HepG2 (cell line): ENCODE measurements at regions not wholly inside any gene's neighbourhood (a gene's known extent, or its start where the extent isn't known, plus 50 kb on each side); places are given as distances from the start of the nearest gene placed in this dataset.

Experiments used
- ATAC-seq: fragments of 200-7000 bp; cut with Tn5 transposase; 3 replicates; pipeline ENCODE4 v1.9.1; 2020; ENCODE audit warnings: mild to moderate bottlenecking, moderate library complexity
- BruUV-seq: library from RNA; stranded (reverse); fragments of 400-500 nt; replicated peaks from 2 replicates; lab custom pipeline; 2021; lab: Mats Ljungman, UMichigan
- CTCF ChIA-PET: fragments of 300-600 bp; formaldehyde crosslinking; extraction: SDS; loops from one replicate; lab custom pipeline; 2021; ENCODE audit warnings: low total read pairs, inconsistent platforms, low intra/inter-chr PET ratio; lab: Yijun Ruan, JAX
- POLR2A ChIA-PET: fragments of 350-600 bp; sonication (Branson Sonifier 250); formaldehyde crosslinking; loops from one replicate; lab custom pipeline; 2020; ENCODE audit warnings: antibody characterized with exemption, inconsistent platforms; lab: Yijun Ruan, JAX
- DNase-seq: peaks from one replicate; pipeline ENCODE4 v3.0.0-alpha.2; 2015; ENCODE audit warnings: low spot score
- FAIRE-seq: peaks from 3 replicates; lab custom pipeline; 2011; peaks lifted over from hg19 to GRCh38; lab: Jason Lieb, UNC
- H2AFZ ChIP-seq: one replicate; pipeline ENCODE4 v1.6.1; 2011; ENCODE audit warnings: low read length, inconsistent platforms
- H3K27ac ChIP-seq: fragments of 300-600 bp; 3 replicates; pipeline ENCODE4 v1.8.0; 2011; ENCODE audit warnings: mixed run types, mild to moderate bottlenecking, mixed read lengths, low read length, inconsistent platforms; ENCODE audit not compliant: insufficient read depth; ENCODE audit errors: extremely low read length
- H3K27me3 ChIP-seq, 2 experiments: fragments of 200-600 bp in 1 of 2; 2 replicates in 1 of 2; 3 replicates in 1 of 2; pipeline versions ENCODE4 v1.6.0 to v1.8.0; 2011; ENCODE audit warnings: low read length in 2 of 2, mild to moderate bottlenecking in 2 of 2, moderate library complexity in 2 of 2, inconsistent platforms in 1 of 2; ENCODE audit not compliant: insufficient read depth in 2 of 2, control insufficient read depth in 1 of 2
- H3K36me3 ChIP-seq, 2 experiments: fragments of 200-600 bp in 1 of 2; replicated peaks in 1 of 2; 2 replicates in 1 of 2; 3 replicates in 1 of 2; pipeline versions ENCODE4 v1.5.1 to v1.8.0; 2011; ENCODE audit warnings: low read length in 2 of 2, inconsistent platforms in 1 of 2; ENCODE audit not compliant: insufficient read depth in 2 of 2, control insufficient read depth in 1 of 2
- H3K4me1 ChIP-seq: 2 replicates; pipeline ENCODE4 v1.5.1; 2012; ENCODE audit warnings: low read length, inconsistent platforms; ENCODE audit not compliant: insufficient read depth
- H3K4me2 ChIP-seq: 2 replicates; pipeline ENCODE4 v1.6.0; 2011; ENCODE audit warnings: low read depth, low read length, inconsistent platforms
- H3K4me3 ChIP-seq, 3 experiments: fragments of 200-600 bp in 1 of 3; sonication (generic), shearing (Covaris generic) in 1 of 3; replicated peaks in 1 of 3; 2 replicates each; pipeline ENCODE4 v1.5.1; 2011 to 2016; ENCODE audit warnings: low read length in 3 of 3, inconsistent platforms in 2 of 3, low read depth in 2 of 3, mild to moderate bottlenecking in 2 of 3, control low read depth in 1 of 3, mixed read lengths in 1 of 3; ENCODE audit not compliant: insufficient read depth in 1 of 3
- H3K79me2 ChIP-seq: one replicate; pipeline ENCODE4 v1.6.1; 2011; ENCODE audit warnings: low read length, inconsistent platforms; ENCODE audit not compliant: insufficient read depth
- H3K9ac ChIP-seq: 2 replicates; pipeline ENCODE4 v1.6.0; 2011; ENCODE audit warnings: mild to moderate bottlenecking, low read depth, low read length, inconsistent platforms; ENCODE audit not compliant: insufficient read depth
- H3K9me3 ChIP-seq: 2 replicates; pipeline ENCODE4 v1.5.1; 2012; ENCODE audit warnings: mild to moderate bottlenecking, low read length
- H4K20me1 ChIP-seq: 2 replicates; pipeline ENCODE4 v1.6.0; 2011; ENCODE audit warnings: inconsistent platforms, mild to moderate bottlenecking, low read length, moderate library complexity; ENCODE audit not compliant: insufficient read depth
- FOXJ3 ChIP-seq: sonication (generic); formaldehyde crosslinking; IDR thresholded peaks from 2 replicates; pipeline ENCODE4 v1.4.0; 2020; ENCODE audit warnings: missing genetic modification reagents, mild to moderate bottlenecking, borderline replicate concordance
- REPIN1 ChIP-seq: sonication (generic); formaldehyde crosslinking; IDR thresholded peaks from 2 replicates; pipeline ENCODE4 v1.8.0; 2022; ENCODE audit warnings: missing genetic modification reagents, low read depth, mild to moderate bottlenecking, borderline replicate concordance
- ZBTB40 ChIP-seq, 2 experiments: fragments of 450-650 bp in 1 of 2; sonication (generic) in 1 of 2; formaldehyde crosslinking in 1 of 2; IDR thresholded peaks; 2 replicates each; pipeline versions ENCODE4 v1.6.1 to v1.8.0; 2016 to 2022; ENCODE audit warnings: antibody characterized with exemption in 1 of 2, mild to moderate bottlenecking in 1 of 2, missing genetic modification reagents in 1 of 2
- in situ Hi-C: cut with HindIII; loops from 2 replicates; pipeline ENCODE4 v1.10.0; 2017; ENCODE audit warnings: low pct_unique_long_range_greater_than_20kb; ENCODE audit not compliant: extremely low pct_ligation_motif_present
- intact Hi-C: fragments of 100-400 bp; cut with micrococcal nuclease; formaldehyde crosslinking; loops from one replicate; pipeline ENCODE4 v1.10.0; 2022; ENCODE audit not compliant: unreplicated experiment

DNA sequence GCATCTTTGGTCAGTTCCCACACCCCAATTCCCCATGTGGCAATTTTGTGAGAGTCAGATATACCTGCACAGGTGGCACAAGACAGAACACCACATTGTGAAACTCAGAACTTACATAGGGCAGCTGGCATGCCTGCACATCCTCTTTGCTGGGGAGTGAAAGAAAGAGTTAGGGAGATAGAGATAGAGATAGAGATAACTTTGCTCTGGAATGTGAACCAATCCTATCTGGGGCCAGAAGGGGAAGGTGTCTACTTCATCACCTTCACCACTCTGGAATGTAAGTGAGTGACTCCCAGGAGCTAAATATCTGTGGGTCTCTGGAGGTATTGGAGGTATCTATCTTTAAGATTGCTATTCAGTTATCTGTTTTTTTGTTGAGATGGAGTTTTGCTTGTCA, 289.2 kb downstream of the OGFRL1 start:
- no peaks in the 10 kb centered on the region for H3K79me2 ChIP-seq
- no peaks in the 10 kb centered on the region for H3K9me3 ChIP-seq
- no peak overlapping the region for H2AFZ ChIP-seq
- in situ Hi-C loops: no loop called here
- H4K20me1 ChIP-seq: no peaks in the 10 kb centered on the region
- H3K27ac ChIP-seq: no peak overlapping the region
- no TSS peak for BruUV-seq
- no peak overlapping the region for H3K4me3 ChIP-seq
- no peaks in the 10 kb centered on the region for H3K4me1 ChIP-seq
- H3K27me3 ChIP-seq: no peaks in the 10 kb centered on the region; a peak in 1 of 5 replicates
- CTCF ChIA-PET: no interaction called here
- H3K36me3 ChIP-seq: no peaks in the 10 kb centered on the region
- ATAC-seq: no peak
- no peak for DNase-seq
- FAIRE-seq: no peak
- TF ChIP-seq REPIN1 (CRISPR knock-in tag) (no peak), ZBTB40 (IDR thresholded peaks at IDR 0.05) (no peak), ZBTB40 (CRISPR knock-in tag; IDR thresholded peaks at IDR 0.05) (no peak), FOXJ3 (CRISPR knock-in tag) (no peak)
- TF ChIP-seq, all 625 proteins: peak for 0
- POLR2A ChIA-PET: no interaction called here
- intact Hi-C loops: no loop called here
- Histone ChIP-seq H3K4me2 (no peak overlapping the region), H3K9ac (no peak overlapping the region)
